ENCODE measurements at regions not wholly inside any gene's neighbourhood (a gene's known extent, or its start where the extent isn't known, plus 50 kb on each side); places are given as distances from the start of the nearest gene placed in this dataset.

GRCh38 chr2:120516679-120517314 is 170.9 kb downstream of the INHBB start:
- Histone ChIP-seq H3K4me1 (no peaks in the 10 kb centered on the region), H3K27me3 (no peaks in the 10 kb centered on the region), H3K36me3 (no peaks in the 10 kb centered on the region), H3K4me3 (replicated peaks in 1 of 3) (no peak overlapping the region), H3K9me3 (no peaks in the 10 kb centered on the region), H3K27ac (no peak overlapping the region)
- intact Hi-C loops (cut with DNase I): no loop called here
- TF ChIP-seq POLR2A (IDR thresholded peaks at IDR 0.05): no peak
- TF ChIP-seq, protein P1, sequence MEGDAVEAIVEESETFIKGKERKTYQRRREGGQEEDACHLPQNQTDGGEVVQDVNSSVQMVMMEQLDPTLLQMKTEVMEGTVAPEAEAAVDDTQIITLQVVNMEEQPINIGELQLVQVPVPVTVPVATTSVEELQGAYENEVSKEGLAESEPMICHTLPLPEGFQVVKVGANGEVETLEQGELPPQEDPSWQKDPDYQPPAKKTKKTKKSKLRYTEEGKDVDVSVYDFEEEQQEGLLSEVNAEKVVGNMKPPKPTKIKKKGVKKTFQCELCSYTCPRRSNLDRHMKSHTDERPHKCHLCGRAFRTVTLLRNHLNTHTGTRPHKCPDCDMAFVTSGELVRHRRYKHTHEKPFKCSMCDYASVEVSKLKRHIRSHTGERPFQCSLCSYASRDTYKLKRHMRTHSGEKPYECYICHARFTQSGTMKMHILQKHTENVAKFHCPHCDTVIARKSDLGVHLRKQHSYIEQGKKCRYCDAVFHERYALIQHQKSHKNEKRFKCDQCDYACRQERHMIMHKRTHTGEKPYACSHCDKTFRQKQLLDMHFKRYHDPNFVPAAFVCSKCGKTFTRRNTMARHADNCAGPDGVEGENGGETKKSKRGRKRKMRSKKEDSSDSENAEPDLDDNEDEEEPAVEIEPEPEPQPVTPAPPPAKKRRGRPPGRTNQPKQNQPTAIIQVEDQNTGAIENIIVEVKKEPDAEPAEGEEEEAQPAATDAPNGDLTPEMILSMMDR (IDR thresholded peaks at IDR 0.05): no peak
- DNase-seq: no peak
- 75 to 85% methylated on average over 6 of the region's 6 CpGs for WGBS, 2 donors

DNA sequence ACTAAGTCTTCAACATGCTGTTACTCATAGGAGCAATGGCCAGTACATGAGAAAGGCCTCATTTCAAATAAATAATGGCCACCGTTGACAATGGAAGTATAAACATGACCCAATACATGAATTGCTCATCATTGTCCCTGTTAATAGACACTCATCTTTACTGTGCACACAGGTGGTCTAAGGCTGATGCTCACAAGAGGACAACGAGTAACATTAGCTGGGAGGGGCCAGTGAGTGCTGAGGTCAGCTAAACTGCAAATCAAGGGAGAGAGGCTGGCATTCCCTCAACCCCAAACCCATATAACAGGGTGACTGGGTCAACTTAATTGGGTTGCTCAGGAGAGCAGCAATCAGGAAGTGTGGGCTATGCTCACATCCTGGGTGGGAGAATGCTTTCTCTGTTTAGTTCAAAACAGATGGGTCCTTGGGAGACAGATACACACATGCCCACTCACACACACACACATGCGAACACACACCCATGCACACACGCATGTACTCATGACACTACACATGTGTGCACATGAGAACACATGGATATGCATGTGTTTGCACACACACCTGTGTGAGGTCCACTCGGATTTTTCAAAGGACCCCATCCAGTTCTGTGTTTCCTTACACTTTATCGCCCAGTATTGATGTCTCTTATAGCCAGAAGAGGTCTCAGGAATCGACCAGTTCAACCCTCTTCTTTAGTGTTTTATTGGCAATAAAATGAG is 172.0 kb downstream of the INHBB start:
- H3K9me3 ChIP-seq: no peaks in the 10 kb centered on the region
- H3K27ac ChIP-seq: no peak overlapping the region
- TF ChIP-seq, protein P1 (IDR thresholded peaks at IDR 0.05): no peak
- TF ChIP-seq POLR2A (IDR thresholded peaks at IDR 0.05): no peak
- no peaks in the 10 kb centered on the region for H3K36me3 ChIP-seq
- H3K4me1 ChIP-seq: no peaks in the 10 kb centered on the region
- intact Hi-C loops (cut with DNase I): no loop called here
- 79 to 87% methylated on average over 7 of the region's 7 CpGs for WGBS, 2 donors
- no peak for DNase-seq
- H3K27me3 ChIP-seq: no peaks in the 10 kb centered on the region
- no peak overlapping the region for H3K4me3 ChIP-seq (replicated peaks in 1 of 3)

DNA sequence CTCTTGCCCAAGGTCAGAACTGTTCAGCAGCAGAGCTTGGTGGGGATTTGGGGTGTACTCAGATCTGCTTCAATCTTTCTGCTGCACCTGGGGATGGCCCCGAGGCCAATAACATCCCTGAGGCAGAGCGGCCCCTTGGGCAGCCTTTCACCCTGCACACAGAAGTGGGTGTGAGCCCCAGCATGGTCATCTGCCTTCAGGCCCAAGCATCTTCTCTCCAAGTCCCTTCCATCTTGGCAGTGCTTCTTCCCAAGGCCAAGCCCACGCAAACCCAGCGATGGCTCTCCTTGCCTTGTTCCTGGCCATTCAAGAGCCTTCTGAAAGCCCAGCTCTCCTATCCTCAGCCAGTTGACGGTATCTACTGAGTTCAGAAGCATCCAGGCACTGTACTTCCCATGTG is 172.9 kb downstream of the INHBB start:
- Histone ChIP-seq H3K27ac (no peak overlapping the region), H3K36me3 (no peaks in the 10 kb centered on the region), H3K4me3 (replicated peaks in 1 of 3) (no peak overlapping the region), H3K9me3 (no peaks in the 10 kb centered on the region), H3K4me1 (no peaks in the 10 kb centered on the region), H3K27me3 (no peaks in the 10 kb centered on the region)
- TF ChIP-seq, protein P1 (IDR thresholded peaks at IDR 0.05): no peak
- no peak for TF ChIP-seq POLR2A (IDR thresholded peaks at IDR 0.05)
- no peak for DNase-seq
- intact Hi-C loops (cut with DNase I): no loop called here
- WGBS, 2 donors: 88 to 99% methylated on average over 4 to 5 of the region's 5 CpGs

DNA sequence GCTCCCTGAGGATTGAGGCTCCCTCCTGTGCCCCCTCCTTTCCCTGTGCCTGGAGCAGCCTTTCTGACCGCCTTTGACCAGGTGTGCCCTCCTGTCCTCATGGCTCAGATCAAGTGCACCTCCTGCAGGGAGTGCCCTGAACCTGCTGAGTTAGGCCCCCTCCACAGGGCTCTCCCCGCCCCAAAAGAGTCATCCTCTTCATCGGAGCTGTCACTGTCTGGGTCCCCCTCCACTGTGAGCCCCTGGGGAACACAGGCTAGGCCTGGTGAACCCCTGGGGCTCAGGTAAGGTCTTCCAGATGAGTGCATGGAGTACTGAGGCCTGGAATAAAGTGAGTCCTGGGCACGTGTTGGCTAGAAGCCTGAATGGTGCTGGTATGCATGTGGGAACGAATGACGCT is 173.5 kb downstream of the INHBB start:
- WGBS, 2 donors: 87 to 96% methylated on average over 3 to 4 of the region's 6 CpGs
- H3K4me3 ChIP-seq (replicated peaks in 1 of 3): no peak overlapping the region
- intact Hi-C loops (cut with DNase I): no loop called here

More for the DNA sequence above, 173.5 kb downstream of the INHBB start:
- H3K9me3 ChIP-seq: no peaks in the 10 kb centered on the region
- H3K27me3 ChIP-seq: no peaks in the 10 kb centered on the region
- no peak for TF ChIP-seq POLR2A (IDR thresholded peaks at IDR 0.05)
- TF ChIP-seq, protein P1 (IDR thresholded peaks at IDR 0.05): no peak
- DNase-seq: no peak
- no peaks in the 10 kb centered on the region for H3K4me1 ChIP-seq
- H3K36me3 ChIP-seq: no peaks in the 10 kb centered on the region
- H3K27ac ChIP-seq: no peak overlapping the region
